Glomerular visceral epithelial cell (primary cell): ENCODE measurements at regions not wholly inside any gene's neighbourhood (a gene's known extent, or its start where the extent isn't known, plus 50 kb on each side); places are given as distances from the start of the nearest gene placed in this dataset.

Experiments
- DNase-seq: peaks from one replicate; pipeline ENCODE4 v3.0.0-alpha.2; 2016; ENCODE audit errors: extremely low spot score

GRCh38 chr13:84332346-84332745, 450.1 kb upstream of the SLITRK1 start:
- DNase-seq, result no peak

- no peak for DNase-seq
Measured at GRCh38 chr13:84315527-84315926, 433.3 kb upstream of the SLITRK1 start.

GRCh38 chr13:84303035-84303434, 420.8 kb upstream of the SLITRK1 start:
- peak; percentile 1 for DNase-seq

GRCh38 chr13:84297251-84297650, 415.0 kb upstream of the SLITRK1 start:
- DNase-seq, result no peak

- no peak for DNase-seq
Measured at GRCh38 chr13:84296401-84296800, 414.1 kb upstream of the SLITRK1 start.

GRCh38 chr13:84294576-84294975, 412.3 kb upstream of the SLITRK1 start:
- no peak for DNase-seq

GRCh38 chr13:84290386-84290785, 408.1 kb upstream of the SLITRK1 start:
- no peak for DNase-seq

- DNase-seq, result no peak
Measured at GRCh38 chr13:84279166-84279565, 396.9 kb upstream of the SLITRK1 start.

GRCh38 chr13:84272877-84273562, 390.7 kb upstream of the SLITRK1 start:
- no peak for DNase-seq

- no peak for DNase-seq
Measured at GRCh38 chr13:84265257-84265764, 383.0 kb upstream of the SLITRK1 start.

GRCh38 chr13:84263354-84264069, 381.2 kb upstream of the SLITRK1 start:
- DNase-seq, result no peak

- no peak for DNase-seq
Measured at GRCh38 chr13:84255226-84255797, 373.0 kb upstream of the SLITRK1 start.

GRCh38 chr13:84249463-84249862, 367.2 kb upstream of the SLITRK1 start:
- no peak for DNase-seq

GRCh38 chr13:84243340-84243739, 361.1 kb upstream of the SLITRK1 start:
- DNase-seq, result no peak

GRCh38 chr13:84239032-84239431, 356.8 kb upstream of the SLITRK1 start:
- DNase-seq, result no peak

GRCh38 chr13:84238381-84238780, 356.1 kb upstream of the SLITRK1 start:
- DNase-seq, result no peak

- DNase-seq, result no peak
Measured at GRCh38 chr13:84237143-84237542, 354.9 kb upstream of the SLITRK1 start.

- no peak for DNase-seq
Measured at GRCh38 chr13:84234416-84234815, 352.1 kb upstream of the SLITRK1 start.

GRCh38 chr13:84230568-84230967, 348.3 kb upstream of the SLITRK1 start:
- no peak for DNase-seq

GRCh38 chr13:84211048-84211447, 328.8 kb upstream of the SLITRK1 start:
- DNase-seq, result no peak

GRCh38 chr13:84208246-84208910, 326.1 kb upstream of the SLITRK1 start:
- no peak for DNase-seq

GRCh38 chr13:84207509-84207908, 325.2 kb upstream of the SLITRK1 start:
- no peak for DNase-seq
